OCI-LY3 (cell line): ENCODE measurements at regions not wholly inside any gene's neighbourhood (a gene's known extent, or its start where the extent isn't known, plus 50 kb on each side); places are given as distances from the start of the nearest gene placed in this dataset.

Experiments
- H2AFZ ChIP-seq: fragments of 200-600, 300-600 bp; shearing (Covaris generic); 2 replicates; pipeline ENCODE4 v1.6.0; 2014; ENCODE audit warnings: antibody characterized with exemption, low read depth, low read length
- H3K27ac ChIP-seq: fragments of 200-600, 300-600 bp; sonication (generic); 2 replicates; pipeline ENCODE4 v1.5.1; 2014; ENCODE audit warnings: mild to moderate bottlenecking, low read length, moderate library complexity, mixed read lengths
- H3K27me3 ChIP-seq: fragments of 200-600, 300-600 bp; sonication (generic); 2 replicates; pipeline ENCODE4 v1.6.1; 2014; ENCODE audit warnings: low read depth, low read length, mixed read lengths
- H3K36me3 ChIP-seq: fragments of 200-600, 300-600 bp; sonication (generic); replicated peaks from 2 replicates; pipeline ENCODE3; 2014; ENCODE audit warnings: low read depth, low read length, mixed read lengths
- H3K4me1 ChIP-seq: fragments of 300-600, 200-600 bp; sonication (generic); 2 replicates; pipeline ENCODE4 v1.6.1; 2014; ENCODE audit warnings: low read length, mixed read lengths
- H3K4me2 ChIP-seq: fragments of 200-600, 300-600 bp; sonication (generic); 2 replicates; pipeline ENCODE4 v1.6.1; 2014; ENCODE audit warnings: low read length, mixed read lengths
- H3K4me3 ChIP-seq: fragments of 300-600, 200-600 bp; sonication (generic); 2 replicates; pipeline ENCODE4 v1.5.1; 2014; ENCODE audit warnings: antibody characterized with exemption, mild to moderate bottlenecking, low read length, moderate library complexity
- H3K79me2 ChIP-seq: fragments of 300-600, 200-600 bp; shearing (Covaris generic); 2 replicates; pipeline ENCODE4 v1.6.1; 2014; ENCODE audit warnings: mild to moderate bottlenecking, low read length, mixed read lengths
- H3K9ac ChIP-seq: fragments of 300-600, 200-600 bp; shearing (Covaris generic); 2 replicates; pipeline ENCODE4 v1.6.0; 2014; ENCODE audit warnings: mild to moderate bottlenecking, low read length, moderate library complexity
- H3K9me3 ChIP-seq: fragments of 200-600, 300-600 bp; shearing (Covaris generic); 2 replicates; pipeline ENCODE4 v1.6.1; 2014; ENCODE audit warnings: low read length, mixed read lengths; ENCODE audit not compliant: insufficient read depth
- H4K20me1 ChIP-seq: fragments of 200-600, 300-600 bp; sonication (generic); 2 replicates; pipeline ENCODE4 v1.6.1; 2016; ENCODE audit warnings: low read length, mixed read lengths; ENCODE audit not compliant: insufficient read depth
- EZH2phosphoT487 ChIP-seq: fragments of 200-600 bp; shearing (Covaris generic); IDR thresholded peaks from 2 replicates; pipeline ENCODE4 v1.6.1; 2018; ENCODE audit warnings: antibody characterized with exemption, mixed run types, low read depth
- TF ChIP-seq, protein P1 (sequence below): fragments of 200-600, 300-600 bp; sonication (generic); IDR thresholded peaks from 2 replicates; pipeline ENCODE4 v1.5.1; 2014; ENCODE audit warnings: antibody characterized with exemption, low read length, low read depth

GRCh38 chr11:80457823-80458222 lies 1017.0 kb upstream of the TENM4 start:
- Histone ChIP-seq H3K27me3 (no peaks in the 10 kb centered on the region), H3K4me3 (no peak overlapping the region), H3K4me1 (peaks cover 5% of the 10 kb centered on the region; the same call in 1 of the 2 replicates), H2AFZ (no peak overlapping the region), H3K4me2 (no peak overlapping the region), H4K20me1 (no peaks in the 10 kb centered on the region), H3K79me2 (no peaks in the 10 kb centered on the region), H3K36me3 (no peaks in the 10 kb centered on the region), H3K27ac (no peak overlapping the region), H3K9me3 (no peaks in the 10 kb centered on the region), H3K9ac (no peak overlapping the region)
- TF ChIP-seq, protein P1, sequence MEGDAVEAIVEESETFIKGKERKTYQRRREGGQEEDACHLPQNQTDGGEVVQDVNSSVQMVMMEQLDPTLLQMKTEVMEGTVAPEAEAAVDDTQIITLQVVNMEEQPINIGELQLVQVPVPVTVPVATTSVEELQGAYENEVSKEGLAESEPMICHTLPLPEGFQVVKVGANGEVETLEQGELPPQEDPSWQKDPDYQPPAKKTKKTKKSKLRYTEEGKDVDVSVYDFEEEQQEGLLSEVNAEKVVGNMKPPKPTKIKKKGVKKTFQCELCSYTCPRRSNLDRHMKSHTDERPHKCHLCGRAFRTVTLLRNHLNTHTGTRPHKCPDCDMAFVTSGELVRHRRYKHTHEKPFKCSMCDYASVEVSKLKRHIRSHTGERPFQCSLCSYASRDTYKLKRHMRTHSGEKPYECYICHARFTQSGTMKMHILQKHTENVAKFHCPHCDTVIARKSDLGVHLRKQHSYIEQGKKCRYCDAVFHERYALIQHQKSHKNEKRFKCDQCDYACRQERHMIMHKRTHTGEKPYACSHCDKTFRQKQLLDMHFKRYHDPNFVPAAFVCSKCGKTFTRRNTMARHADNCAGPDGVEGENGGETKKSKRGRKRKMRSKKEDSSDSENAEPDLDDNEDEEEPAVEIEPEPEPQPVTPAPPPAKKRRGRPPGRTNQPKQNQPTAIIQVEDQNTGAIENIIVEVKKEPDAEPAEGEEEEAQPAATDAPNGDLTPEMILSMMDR: no peak
- no peak for TF ChIP-seq EZH2phosphoT487

DNA sequence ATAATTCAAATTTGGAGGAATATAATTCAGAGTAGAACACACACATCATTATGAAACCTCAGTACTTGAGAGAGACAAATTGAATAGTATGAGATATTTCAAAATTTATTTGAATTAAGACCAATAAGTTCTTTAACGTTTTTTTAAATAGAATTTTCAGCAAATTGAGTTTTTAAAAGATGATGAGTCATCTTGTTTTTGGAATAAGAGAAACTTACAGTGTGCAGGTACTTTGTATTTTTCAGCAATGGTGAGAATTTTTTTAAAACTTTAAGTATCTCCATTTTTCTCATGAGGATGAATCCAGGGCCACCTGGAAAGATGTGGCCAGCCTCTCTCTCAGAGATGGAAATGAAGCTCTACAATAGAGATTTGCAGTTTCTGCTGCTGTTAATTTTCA lies 1015.0 kb upstream of the TENM4 start:
- peaks cover 4% of the 10 kb centered on the region; the same call in 1 of the 2 replicates for H3K4me1 ChIP-seq
- H3K9ac ChIP-seq: no peak overlapping the region
- no peaks in the 10 kb centered on the region for H3K27me3 ChIP-seq
- H3K36me3 ChIP-seq: no peaks in the 10 kb centered on the region
- H3K9me3 ChIP-seq: no peaks in the 10 kb centered on the region
- no peak overlapping the region for H2AFZ ChIP-seq
- no peak overlapping the region for H3K4me2 ChIP-seq
- no peaks in the 10 kb centered on the region for H3K79me2 ChIP-seq
- no peak overlapping the region for H3K4me3 ChIP-seq
- H4K20me1 ChIP-seq: no peaks in the 10 kb centered on the region
- TF ChIP-seq, protein P1: no peak
- TF ChIP-seq EZH2phosphoT487: no peak
- no peak overlapping the region for H3K27ac ChIP-seq

DNA sequence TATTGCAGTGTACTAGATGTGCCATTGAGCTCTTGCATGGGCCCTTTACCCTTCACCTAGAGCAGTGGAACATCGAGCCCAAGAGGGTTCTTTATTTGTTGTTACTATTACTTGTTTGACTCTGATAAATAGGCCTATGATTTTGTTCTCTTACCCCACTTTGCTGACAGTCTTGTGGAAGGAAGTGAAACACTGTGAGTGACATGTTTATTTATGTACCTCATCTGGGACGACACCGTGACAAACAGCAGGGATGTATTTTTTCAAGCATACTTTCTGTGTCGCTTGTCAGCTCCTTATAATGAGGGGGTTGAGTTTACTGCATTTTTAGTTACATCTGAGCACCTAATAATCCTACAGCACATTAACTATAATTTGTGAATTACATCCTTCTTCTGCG lies 1010.3 kb upstream of the TENM4 start:
- Histone ChIP-seq H3K4me2 (no peak overlapping the region), H3K79me2 (no peaks in the 10 kb centered on the region), H3K9me3 (no peaks in the 10 kb centered on the region), H4K20me1 (no peaks in the 10 kb centered on the region), H3K4me1 (peaks cover 16% of the 10 kb centered on the region), H3K4me3 (no peak overlapping the region), H3K27me3 (no peaks in the 10 kb centered on the region), H3K9ac (no peak overlapping the region), H3K27ac (no peak overlapping the region), H3K36me3 (no peaks in the 10 kb centered on the region), H2AFZ (no peak overlapping the region)
- no peak for TF ChIP-seq EZH2phosphoT487
- TF ChIP-seq, protein P1: no peak

- Histone ChIP-seq H3K36me3 (no peaks in the 10 kb centered on the region), H3K79me2 (no peaks in the 10 kb centered on the region), H3K27ac (no peak overlapping the region), H4K20me1 (no peaks in the 10 kb centered on the region), H3K9me3 (no peaks in the 10 kb centered on the region), H3K9ac (no peak overlapping the region), H2AFZ (no peak overlapping the region), H3K27me3 (no peaks in the 10 kb centered on the region), H3K4me3 (no peak overlapping the region), H3K4me2 (no peak overlapping the region), H3K4me1 (peaks cover 16% of the 10 kb centered on the region)
- TF ChIP-seq EZH2phosphoT487: no peak
- TF ChIP-seq, protein P1: no peak
Measured at GRCh38 chr11:80448709-80449108, 1007.9 kb upstream of the TENM4 start.
